ENCODE measurements at regions not wholly inside any gene's neighbourhood (a gene's known extent, or its start where the extent isn't known, plus 50 kb on each side); places are given as distances from the start of the nearest gene placed in this dataset.

GRCh38 chr3:21328711-21329390, 422.2 kb downstream of the ZNF385D start:
- DNase-seq (ENCODE audit: extremely low read depth, low read depth) = no peak
- no peak overlapping the region for H3K4me3 ChIP-seq (replicated peaks; ENCODE audit: low read depth, low read length)
- no peak for TF ChIP-seq CTCF (IDR thresholded peaks at IDR 0.05; ENCODE audit: low read depth, low read length, missing control alignments)

GRCh38 chr3:21326704-21327475, 424.1 kb downstream of the ZNF385D start:
- DNase-seq (ENCODE audit: extremely low read depth, low read depth) = no peak
- H3K4me3 ChIP-seq (replicated peaks; ENCODE audit: low read depth, low read length) = no peak overlapping the region
- TF ChIP-seq CTCF (IDR thresholded peaks at IDR 0.05; ENCODE audit: low read depth, low read length, missing control alignments) = no peak

GRCh38 chr3:21314688-21315087, 436.3 kb downstream of the ZNF385D start:
- no peak overlapping the region for H3K4me3 ChIP-seq (replicated peaks; ENCODE audit: low read depth, low read length)
- no peak for TF ChIP-seq CTCF (IDR thresholded peaks at IDR 0.05; ENCODE audit: low read depth, low read length, missing control alignments)
- no peak for DNase-seq (ENCODE audit: extremely low read depth, low read depth)

GRCh38 chr3:21310891-21311290, 440.1 kb downstream of the ZNF385D start:
- H3K4me3 ChIP-seq (replicated peaks; ENCODE audit: low read depth, low read length) = no peak overlapping the region
- no peak for DNase-seq (ENCODE audit: extremely low read depth, low read depth)
- TF ChIP-seq CTCF (IDR thresholded peaks at IDR 0.05; ENCODE audit: low read depth, low read length, missing control alignments) = no peak

- no peak for DNase-seq (ENCODE audit: extremely low read depth, low read depth)
- no peak overlapping the region for H3K4me3 ChIP-seq (replicated peaks; ENCODE audit: low read depth, low read length)
- no peak for TF ChIP-seq CTCF (IDR thresholded peaks at IDR 0.05; ENCODE audit: low read depth, low read length, missing control alignments)
These were observed 440.8 kb downstream of the ZNF385D start for GRCh38 chr3:21310161-21310560.

GRCh38 chr3:21297304-21297703, 453.7 kb downstream of the ZNF385D start:
- TF ChIP-seq CTCF (IDR thresholded peaks at IDR 0.05; ENCODE audit: low read depth, low read length, missing control alignments) = no peak
- no peak for DNase-seq (ENCODE audit: extremely low read depth, low read depth)
- H3K4me3 ChIP-seq (replicated peaks; ENCODE audit: low read depth, low read length) = no peak overlapping the region

Measured in HFF-Myc (cell line).